Keratinocyte (primary cell): ENCODE measurements at regions not wholly inside any gene's neighbourhood (a gene's known extent, or its start where the extent isn't known, plus 50 kb on each side); places are given as distances from the start of the nearest gene placed in this dataset.

ENCODE experiments used
- DNase-seq: peaks from one replicate; pipeline ENCODE4 v3.0.0-alpha.2; 2011; ENCODE audit warnings: low read depth, missing footprints, low spot score
- FAIRE-seq: peaks from 2 replicates; lab custom pipeline; 2011; peaks lifted over from hg19 to GRCh38; lab: Jason Lieb, UNC
- H2AFZ ChIP-seq: 2 replicates; pipeline ENCODE4 v1.6.0; 2012; ENCODE audit warnings: low read length, control low read depth, inconsistent platforms; ENCODE audit not compliant: control insufficient read depth
- H3K27ac ChIP-seq: 2 replicates; pipeline ENCODE4 v1.5.1; 2011; ENCODE audit warnings: low read length; ENCODE audit not compliant: control insufficient read depth, insufficient read depth
- H3K27me3 ChIP-seq: 3 replicates; pipeline ENCODE4 v1.6.0; 2011; ENCODE audit warnings: low read length; ENCODE audit not compliant: control insufficient read depth, insufficient read depth; ENCODE audit errors: extremely low read depth
- H3K36me3 ChIP-seq, 2 experiments: 2 replicates in 1 of 2; 3 replicates in 1 of 2; pipeline ENCODE4 v1.5.1; 2011; ENCODE audit warnings: low read length in 2 of 2, mild to moderate bottlenecking in 1 of 2; ENCODE audit not compliant: control insufficient read depth in 2 of 2, insufficient read depth in 2 of 2; ENCODE audit errors: extremely low read depth in 1 of 2
- H3K4me1 ChIP-seq: 3 replicates; pipeline ENCODE4 v1.5.1; 2011; ENCODE audit warnings: low read length; ENCODE audit not compliant: control insufficient read depth, insufficient read depth; ENCODE audit errors: extremely low read depth
- H3K4me2 ChIP-seq: 3 replicates; pipeline ENCODE4 v1.6.0; 2011; ENCODE audit warnings: low read depth, low read length; ENCODE audit not compliant: control insufficient read depth, insufficient read depth; ENCODE audit errors: extremely low read depth
- H3K4me3 ChIP-seq, 3 experiments: fragments of 200-600 bp in 1 of 3; sonication (generic) in 1 of 3; 2 replicates in 2 of 3; 3 replicates in 1 of 3; pipeline ENCODE4 v1.5.1; 2011 to 2016; ENCODE audit warnings: low read length in 3 of 3, mild to moderate bottlenecking in 3 of 3, control low read depth in 2 of 3, inconsistent platforms in 1 of 3, low read depth in 1 of 3, mixed read lengths in 1 of 3, mixed run types in 1 of 3, moderate library complexity in 1 of 3; ENCODE audit not compliant: control insufficient read depth in 2 of 3, insufficient read depth in 2 of 3; ENCODE audit errors: extremely low read depth in 1 of 3
- H3K79me2 ChIP-seq: 2 replicates; pipeline ENCODE4 v1.6.0; 2012; ENCODE audit warnings: low read length; ENCODE audit not compliant: control insufficient read depth, insufficient read depth
- H3K9ac ChIP-seq: 3 replicates; pipeline ENCODE4 v1.6.0; 2011; ENCODE audit warnings: low read length; ENCODE audit not compliant: control insufficient read depth, insufficient read depth; ENCODE audit errors: extremely low read depth
- H3K9me1 ChIP-seq: 3 replicates; pipeline ENCODE4 v1.6.0; 2011; ENCODE audit warnings: low read length; ENCODE audit not compliant: control insufficient read depth, insufficient read depth; ENCODE audit errors: extremely low read depth
- H3K9me3 ChIP-seq: 2 replicates; pipeline ENCODE4 v1.5.1; 2012; ENCODE audit warnings: low read depth, low read length; ENCODE audit not compliant: control insufficient read depth
- H4K20me1 ChIP-seq: 3 replicates; pipeline ENCODE4 v1.6.0; 2011; ENCODE audit warnings: low read length; ENCODE audit not compliant: control insufficient read depth, insufficient read depth; ENCODE audit errors: extremely low read depth
- EZH2 ChIP-seq: IDR thresholded peaks from one replicate; pipeline ENCODE4 v1.6.1; 2012; ENCODE audit warnings: inconsistent platforms, mild to moderate bottlenecking, low read length, moderate library complexity
- dilution Hi-C: fragments of 300-500 bp; cut with MboI; formaldehyde crosslinking; loops from one replicate; pipeline ENCODE4 v1.7.0; 2020; ENCODE audit warnings: low sequenced_read_pairs; ENCODE audit not compliant: extremely low pct_ligation_motif_present
- TF ChIP-seq, protein P1 (sequence below), 3 experiments: IDR thresholded peaks in 1 of 3; conservative IDR thresholded peaks in 1 of 3; optimal IDR thresholded peaks in 1 of 3; 2 replicates in 2 of 3; 3 replicates in 1 of 3; pipeline versions ENCODE3 to v1.5.1; 2011; ENCODE audit warnings: low read length in 3 of 3, mild to moderate bottlenecking in 3 of 3, moderate library complexity in 2 of 3, control low read depth in 1 of 3, inconsistent platforms in 1 of 3; ENCODE audit not compliant: insufficient read depth in 2 of 3; ENCODE audit errors: extremely low read depth in 1 of 3

DNA sequence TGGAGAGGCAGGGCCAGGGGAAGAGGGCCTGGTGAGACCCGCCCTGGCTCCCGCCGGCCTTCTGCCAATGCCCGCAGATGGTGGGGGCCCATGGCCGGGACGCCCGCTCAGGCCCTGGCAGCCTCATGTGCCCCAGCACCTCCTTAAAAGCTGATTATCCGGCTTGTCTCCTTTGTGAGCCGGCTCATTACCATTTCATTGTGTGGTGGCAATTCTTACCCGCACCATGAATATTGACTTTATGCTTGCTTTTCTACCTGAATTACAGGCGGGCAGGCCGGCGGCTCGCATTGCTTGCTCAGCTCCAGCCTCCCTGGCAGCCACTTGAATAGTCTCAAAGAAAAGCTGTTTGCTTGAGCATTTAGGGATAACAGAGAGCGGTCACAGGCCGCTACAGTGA is 120.0 kb upstream of the JAG1 start:
- Histone ChIP-seq H3K4me3 (no peak overlapping the region), H3K36me3 (no peaks in the 10 kb centered on the region), H2AFZ (no peak overlapping the region), H3K4me1 (peaks cover 19% of the 10 kb centered on the region), H3K4me2 (no peak overlapping the region), H3K9me1 (no peaks in the 10 kb centered on the region), H3K27me3 (no peaks in the 10 kb centered on the region), H3K9me3 (peaks cover 3% of the 10 kb centered on the region), H4K20me1 (no peaks in the 10 kb centered on the region), H3K9ac (no peak overlapping the region), H3K27ac (no peak overlapping the region), H3K79me2 (no peaks in the 10 kb centered on the region)
- no peak for TF ChIP-seq EZH2
- TF ChIP-seq, protein P1, sequence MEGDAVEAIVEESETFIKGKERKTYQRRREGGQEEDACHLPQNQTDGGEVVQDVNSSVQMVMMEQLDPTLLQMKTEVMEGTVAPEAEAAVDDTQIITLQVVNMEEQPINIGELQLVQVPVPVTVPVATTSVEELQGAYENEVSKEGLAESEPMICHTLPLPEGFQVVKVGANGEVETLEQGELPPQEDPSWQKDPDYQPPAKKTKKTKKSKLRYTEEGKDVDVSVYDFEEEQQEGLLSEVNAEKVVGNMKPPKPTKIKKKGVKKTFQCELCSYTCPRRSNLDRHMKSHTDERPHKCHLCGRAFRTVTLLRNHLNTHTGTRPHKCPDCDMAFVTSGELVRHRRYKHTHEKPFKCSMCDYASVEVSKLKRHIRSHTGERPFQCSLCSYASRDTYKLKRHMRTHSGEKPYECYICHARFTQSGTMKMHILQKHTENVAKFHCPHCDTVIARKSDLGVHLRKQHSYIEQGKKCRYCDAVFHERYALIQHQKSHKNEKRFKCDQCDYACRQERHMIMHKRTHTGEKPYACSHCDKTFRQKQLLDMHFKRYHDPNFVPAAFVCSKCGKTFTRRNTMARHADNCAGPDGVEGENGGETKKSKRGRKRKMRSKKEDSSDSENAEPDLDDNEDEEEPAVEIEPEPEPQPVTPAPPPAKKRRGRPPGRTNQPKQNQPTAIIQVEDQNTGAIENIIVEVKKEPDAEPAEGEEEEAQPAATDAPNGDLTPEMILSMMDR (optimal IDR thresholded peaks at IDR 0.05 in 1 of 3, IDR thresholded peaks at IDR 0.05 in 1 of 3, conservative IDR thresholded peaks at IDR 0.05 in 1 of 3; ENCODE audit: extremely low read depth in 1 of 3, insufficient read depth in 2 of 3, low read length in 3 of 3), result no peak
- dilution Hi-C loops, result no loop called here
- DNase-seq (no peak), FAIRE-seq (no peak)

DNA sequence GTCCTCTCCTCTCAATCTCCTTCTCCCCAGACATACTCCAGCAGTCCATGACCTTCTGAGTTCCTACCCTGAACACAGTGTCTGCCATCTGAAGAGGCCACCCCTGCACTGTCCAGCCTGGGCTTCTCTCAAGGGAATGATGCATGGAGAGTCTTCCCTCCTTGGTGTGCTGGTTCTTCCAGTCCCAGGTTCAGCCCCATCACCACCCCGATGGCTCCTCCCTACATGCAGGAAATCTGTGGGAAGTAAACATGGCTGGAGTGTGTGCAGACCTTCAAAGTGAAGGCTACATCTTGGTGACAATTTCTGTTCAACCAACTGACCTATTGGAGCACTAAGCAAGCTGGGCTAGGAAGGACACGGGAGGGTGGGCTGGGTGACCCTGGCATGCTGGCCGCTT is 121.0 kb upstream of the JAG1 start:
- dilution Hi-C loops, result no loop called here

More for the DNA sequence above, 121.0 kb upstream of the JAG1 start:
- H3K27ac ChIP-seq, result no peak overlapping the region
- H3K4me1 ChIP-seq, result peaks cover 21% of the 10 kb centered on the region
- H2AFZ ChIP-seq, result no peak overlapping the region
- H3K79me2 ChIP-seq, result no peaks in the 10 kb centered on the region
- DNase-seq, result no peak
- no peaks in the 10 kb centered on the region for H3K36me3 ChIP-seq
- no peak overlapping the region for H3K9ac ChIP-seq
- H3K9me3 ChIP-seq, result peaks cover 3% of the 10 kb centered on the region
- no peaks in the 10 kb centered on the region for H4K20me1 ChIP-seq
- no peak for FAIRE-seq
- H3K4me2 ChIP-seq, result no peak overlapping the region
- no peak overlapping the region for H3K4me3 ChIP-seq
- no peaks in the 10 kb centered on the region for H3K9me1 ChIP-seq
- TF ChIP-seq, protein P1 (optimal IDR thresholded peaks at IDR 0.05 in 1 of 3, IDR thresholded peaks at IDR 0.05 in 1 of 3, conservative IDR thresholded peaks at IDR 0.05 in 1 of 3; ENCODE audit: extremely low read depth in 1 of 3, insufficient read depth in 2 of 3, low read length in 3 of 3), result no peak
- TF ChIP-seq EZH2, result no peak
- no peaks in the 10 kb centered on the region for H3K27me3 ChIP-seq
